Activated CD4-positive, alpha-beta T cell treated with anti-CD3 and anti-CD28 coated beads, Interleukin-2, Interleukin-6, amounts not matched to agents 100 ng/mL and 50 ng/mL, durations not matched to agents 16 hours and 8 hours (primary cell): ENCODE measurements at regions not wholly inside any gene's neighbourhood (a gene's known extent, or its start where the extent isn't known, plus 50 kb on each side); places are given as distances from the start of the nearest gene placed in this dataset.

Experiments used
- DNase-seq: peaks from one replicate; pipeline ENCODE4 v3.0.0-alpha.2; 2020

- no peak for DNase-seq
These were observed 123.3 kb downstream of the USP46 start for GRCh38 chr4:52535793-52536192.
